ENCODE measurements at regions not wholly inside any gene's neighbourhood (a gene's known extent, or its start where the extent isn't known, plus 50 kb on each side); places are given as distances from the start of the nearest gene placed in this dataset.
"Not testable (repeated sequence)": the region's sequence is repeated elsewhere in the genome, so short reads cannot be mapped to it uniquely, and the experiment has no call there.

GRCh38 chr13:85191996-85192718 is 607.1 kb downstream of the SLITRK6 start:
- DNase-seq: no peak

GRCh38 chr13:85186356-85187045 is 612.7 kb downstream of the SLITRK6 start:
- no peak for DNase-seq

- no peak for DNase-seq
Observed at GRCh38 chr13:85174291-85174690, 624.9 kb downstream of the SLITRK6 start.

- no peak for DNase-seq
Observed at GRCh38 chr13:85170372-85170771, 628.8 kb downstream of the SLITRK6 start.

- DNase-seq: no peak
Observed at GRCh38 chr13:85166891-85167290, 632.3 kb downstream of the SLITRK6 start.

- no peak for DNase-seq
Observed at GRCh38 chr13:85163063-85163462, 636.2 kb downstream of the SLITRK6 start.

GRCh38 chr13:85148009-85148408 is 651.2 kb downstream of the SLITRK6 start:
- no peak for DNase-seq

- DNase-seq: no peak
Observed at GRCh38 chr13:85142351-85142927, 656.8 kb downstream of the SLITRK6 start.

- DNase-seq: no peak
Observed at GRCh38 chr13:85141401-85141800, 657.8 kb downstream of the SLITRK6 start.

GRCh38 chr13:85140192-85140591 is 659.0 kb downstream of the SLITRK6 start:
- DNase-seq: no peak

- DNase-seq: no peak
Observed at GRCh38 chr13:85137516-85137915, 661.7 kb downstream of the SLITRK6 start.

- DNase-seq: no peak
Observed at GRCh38 chr13:85132986-85133385, 666.2 kb downstream of the SLITRK6 start.

GRCh38 chr13:85123501-85123900 is 675.7 kb downstream of the SLITRK6 start:
- DNase-seq: not testable (repeated sequence)

- DNase-seq: no peak
Observed at GRCh38 chr13:85108356-85108755, 690.9 kb downstream of the SLITRK6 start.

- DNase-seq: no peak
Observed at GRCh38 chr13:85099245-85099644, 700.0 kb downstream of the SLITRK6 start.

GRCh38 chr13:85095418-85096272 is 703.6 kb downstream of the SLITRK6 start:
- no peak for DNase-seq

- no peak for DNase-seq
Observed at GRCh38 chr13:85093808-85094207, 705.4 kb downstream of the SLITRK6 start.

GRCh38 chr13:85091631-85092234 is 707.5 kb downstream of the SLITRK6 start:
- DNase-seq: no peak

GRCh38 chr13:85089186-85089585 is 710.0 kb downstream of the SLITRK6 start:
- DNase-seq: no peak

- DNase-seq: no peak
Observed at GRCh38 chr13:85080691-85081090, 718.5 kb downstream of the SLITRK6 start.

GRCh38 chr13:85076343-85076742 is 722.9 kb downstream of the SLITRK6 start:
- DNase-seq: no peak

GRCh38 chr13:85074543-85075313 is 724.5 kb downstream of the SLITRK6 start:
- DNase-seq: no peak
